Activated B cell treated with CpG ODN at 0.5 μM for 24 hours (primary cell): ENCODE measurements at regions not wholly inside any gene's neighbourhood (a gene's known extent, or its start where the extent isn't known, plus 50 kb on each side); places are given as distances from the start of the nearest gene placed in this dataset.

Source experiments
- ATAC-seq: fragments of 200-7000 bp; cut with Tn5 transposase; one replicate; pipeline ENCODE4 v1.10.0; 2021; ENCODE audit warnings: low read depth, mild to moderate bottlenecking, moderate library complexity
- CTCF ChIA-PET: fragments of 350-600 bp; sonication (Branson Sonifier 250); formaldehyde crosslinking; loops from one replicate; lab custom pipeline; 2021; ENCODE audit warnings: antibody characterized with exemption; lab: Charles Lee
- POLR2A ChIA-PET: fragments of 350-600 bp; sonication (Branson Sonifier 250); formaldehyde crosslinking; loops from one replicate; lab custom pipeline; 2021; ENCODE audit warnings: antibody characterized with exemption; lab: Charles Lee
- DNase-seq: peaks from one replicate; pipeline ENCODE4 v3.0.0; 2022
- H3K27ac Mint-ChIP-seq: one replicate; pipeline ENCODE4 v1.8.0; 2020; ENCODE audit warnings: mixed read lengths
- H3K27me3 Mint-ChIP-seq: one replicate; pipeline ENCODE4 v1.8.0; 2021; ENCODE audit warnings: mixed read lengths
- H3K36me3 Mint-ChIP-seq: one replicate; pipeline ENCODE4 v1.8.0; 2021; ENCODE audit warnings: low read depth, mixed read lengths
- H3K4me1 Mint-ChIP-seq: one replicate; pipeline ENCODE4 v1.8.0; 2021; ENCODE audit warnings: mixed read lengths
- H3K4me3 Mint-ChIP-seq: one replicate; pipeline ENCODE4 v1.8.0; 2020; ENCODE audit warnings: mild to moderate bottlenecking, mixed read lengths
- H3K9me3 Mint-ChIP-seq: one replicate; pipeline ENCODE4 v1.8.0; 2020; ENCODE audit warnings: mixed read lengths
- intact Hi-C: fragments of 100-400 bp; cut with micrococcal nuclease; formaldehyde crosslinking; loops from one replicate; pipeline ENCODE4 v1.15.1; 2024
- TF ChIP-seq, protein P1 (sequence below): fragments of 200-600 bp; IDR thresholded peaks from one replicate; pipeline ENCODE4 v1.8.0; 2022; ENCODE audit warnings: antibody characterized with exemption, mild to moderate bottlenecking

GRCh38 chr3:84236261-84236660, 722.5 kb upstream of the CADM2 start:
- Mint-ChIP-seq H3K4me3 (no peak overlapping the region), H3K27me3 (no peaks in the 10 kb centered on the region), H3K4me1 (no peaks in the 10 kb centered on the region), H3K27ac (no peak overlapping the region), H3K36me3 (no peaks in the 10 kb centered on the region), H3K9me3 (peaks cover 12% of the 10 kb centered on the region)
- no peak for DNase-seq
- no peak for ATAC-seq
- TF ChIP-seq, protein P1, sequence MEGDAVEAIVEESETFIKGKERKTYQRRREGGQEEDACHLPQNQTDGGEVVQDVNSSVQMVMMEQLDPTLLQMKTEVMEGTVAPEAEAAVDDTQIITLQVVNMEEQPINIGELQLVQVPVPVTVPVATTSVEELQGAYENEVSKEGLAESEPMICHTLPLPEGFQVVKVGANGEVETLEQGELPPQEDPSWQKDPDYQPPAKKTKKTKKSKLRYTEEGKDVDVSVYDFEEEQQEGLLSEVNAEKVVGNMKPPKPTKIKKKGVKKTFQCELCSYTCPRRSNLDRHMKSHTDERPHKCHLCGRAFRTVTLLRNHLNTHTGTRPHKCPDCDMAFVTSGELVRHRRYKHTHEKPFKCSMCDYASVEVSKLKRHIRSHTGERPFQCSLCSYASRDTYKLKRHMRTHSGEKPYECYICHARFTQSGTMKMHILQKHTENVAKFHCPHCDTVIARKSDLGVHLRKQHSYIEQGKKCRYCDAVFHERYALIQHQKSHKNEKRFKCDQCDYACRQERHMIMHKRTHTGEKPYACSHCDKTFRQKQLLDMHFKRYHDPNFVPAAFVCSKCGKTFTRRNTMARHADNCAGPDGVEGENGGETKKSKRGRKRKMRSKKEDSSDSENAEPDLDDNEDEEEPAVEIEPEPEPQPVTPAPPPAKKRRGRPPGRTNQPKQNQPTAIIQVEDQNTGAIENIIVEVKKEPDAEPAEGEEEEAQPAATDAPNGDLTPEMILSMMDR = no peak
- POLR2A ChIA-PET = no interaction called here
- intact Hi-C loops = no loop called here
- CTCF ChIA-PET = no interaction called here

- Mint-ChIP-seq H3K27me3 (no peaks in the 10 kb centered on the region), H3K36me3 (no peaks in the 10 kb centered on the region), H3K4me3 (no peak overlapping the region), H3K4me1 (no peaks in the 10 kb centered on the region), H3K9me3 (peaks cover 8% of the 10 kb centered on the region), H3K27ac (no peak overlapping the region)
- POLR2A ChIA-PET = no interaction called here
- TF ChIP-seq, protein P1 = no peak
- no peak for ATAC-seq
- no peak for DNase-seq
- intact Hi-C loops = no loop called here
- CTCF ChIA-PET = no interaction called here
These were observed 713.0 kb upstream of the CADM2 start for GRCh38 chr3:84245789-84246188.

- H3K27ac Mint-ChIP-seq = no peak overlapping the region
- DNase-seq = no peak
- H3K4me1 Mint-ChIP-seq = no peaks in the 10 kb centered on the region
- peaks cover 2% of the 10 kb centered on the region for H3K9me3 Mint-ChIP-seq
- no peaks in the 10 kb centered on the region for H3K36me3 Mint-ChIP-seq
- intact Hi-C loops = no loop called here
- TF ChIP-seq, protein P1 = no peak
- no peak overlapping the region for H3K4me3 Mint-ChIP-seq
- POLR2A ChIA-PET = no interaction called here
- no peaks in the 10 kb centered on the region for H3K27me3 Mint-ChIP-seq
- CTCF ChIA-PET = no interaction called here
- no peak for ATAC-seq
These were observed 698.2 kb upstream of the CADM2 start for GRCh38 chr3:84260596-84260995.

DNA sequence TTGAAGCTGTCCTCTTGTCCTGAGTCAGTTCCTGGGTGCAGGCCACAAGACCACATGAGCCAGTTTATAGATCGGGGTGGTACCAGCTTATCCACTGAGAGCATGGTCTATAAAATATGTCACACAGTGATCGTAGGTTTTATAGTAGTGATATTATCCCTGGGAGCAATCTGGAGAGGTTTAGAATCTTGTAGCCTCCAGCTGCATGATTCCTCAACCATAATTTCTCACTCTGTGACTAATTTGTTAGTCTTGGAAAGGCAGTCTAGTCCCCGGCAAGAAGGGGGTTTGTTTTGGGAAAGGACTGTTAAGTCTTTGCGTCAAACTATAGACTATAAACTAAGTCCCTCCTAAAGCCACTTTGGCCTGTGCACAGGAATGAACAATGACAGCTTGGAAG, 693.0 kb upstream of the CADM2 start:
- intact Hi-C loops = no loop called here
- ATAC-seq = no peak
- DNase-seq = no peak
- H3K9me3 Mint-ChIP-seq = peaks cover 8% of the 10 kb centered on the region
- H3K4me1 Mint-ChIP-seq = no peaks in the 10 kb centered on the region
- H3K27ac Mint-ChIP-seq = no peak overlapping the region
- TF ChIP-seq, protein P1 = no peak
- POLR2A ChIA-PET = no interaction called here
- no peak overlapping the region for H3K4me3 Mint-ChIP-seq
- H3K27me3 Mint-ChIP-seq = no peaks in the 10 kb centered on the region
- CTCF ChIA-PET = no interaction called here
- H3K36me3 Mint-ChIP-seq = no peaks in the 10 kb centered on the region

- no peak overlapping the region for H3K27ac Mint-ChIP-seq
- no peaks in the 10 kb centered on the region for H3K4me1 Mint-ChIP-seq
- no peak overlapping the region for H3K4me3 Mint-ChIP-seq
- no peaks in the 10 kb centered on the region for H3K27me3 Mint-ChIP-seq
- CTCF ChIA-PET = no interaction called here
- POLR2A ChIA-PET = no interaction called here
- DNase-seq (no peak), ATAC-seq (no peak)
- no peaks in the 10 kb centered on the region for H3K9me3 Mint-ChIP-seq
- H3K36me3 Mint-ChIP-seq = no peaks in the 10 kb centered on the region
- intact Hi-C loops = no loop called here
- TF ChIP-seq, protein P1 = no peak
These were observed 683.3 kb upstream of the CADM2 start for GRCh38 chr3:84275532-84275931.
